ENCODE measurements at regions not wholly inside any gene's neighbourhood (a gene's known extent, or its start where the extent isn't known, plus 50 kb on each side); places are given as distances from the start of the nearest gene placed in this dataset.

DNA sequence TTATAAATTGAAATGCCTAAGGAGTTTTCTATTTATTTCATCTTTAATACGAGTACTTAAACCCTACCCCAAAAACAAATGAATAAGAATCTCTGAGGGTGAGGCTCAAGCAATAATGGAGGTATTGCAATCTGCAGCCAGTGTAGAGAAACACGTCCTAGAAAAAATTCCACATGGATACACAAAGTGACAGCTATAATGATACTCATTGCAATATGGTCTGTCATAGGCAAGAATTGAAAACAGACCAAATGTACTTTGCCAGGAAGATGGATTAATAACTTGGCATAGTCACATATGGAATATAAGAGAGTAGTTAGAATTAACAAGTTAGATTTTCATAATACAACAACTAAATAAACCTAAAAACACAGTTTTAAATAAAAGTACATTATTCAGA is 440.1 kb upstream of the STEAP1 start:
- TF ChIP-seq, protein P1, sequence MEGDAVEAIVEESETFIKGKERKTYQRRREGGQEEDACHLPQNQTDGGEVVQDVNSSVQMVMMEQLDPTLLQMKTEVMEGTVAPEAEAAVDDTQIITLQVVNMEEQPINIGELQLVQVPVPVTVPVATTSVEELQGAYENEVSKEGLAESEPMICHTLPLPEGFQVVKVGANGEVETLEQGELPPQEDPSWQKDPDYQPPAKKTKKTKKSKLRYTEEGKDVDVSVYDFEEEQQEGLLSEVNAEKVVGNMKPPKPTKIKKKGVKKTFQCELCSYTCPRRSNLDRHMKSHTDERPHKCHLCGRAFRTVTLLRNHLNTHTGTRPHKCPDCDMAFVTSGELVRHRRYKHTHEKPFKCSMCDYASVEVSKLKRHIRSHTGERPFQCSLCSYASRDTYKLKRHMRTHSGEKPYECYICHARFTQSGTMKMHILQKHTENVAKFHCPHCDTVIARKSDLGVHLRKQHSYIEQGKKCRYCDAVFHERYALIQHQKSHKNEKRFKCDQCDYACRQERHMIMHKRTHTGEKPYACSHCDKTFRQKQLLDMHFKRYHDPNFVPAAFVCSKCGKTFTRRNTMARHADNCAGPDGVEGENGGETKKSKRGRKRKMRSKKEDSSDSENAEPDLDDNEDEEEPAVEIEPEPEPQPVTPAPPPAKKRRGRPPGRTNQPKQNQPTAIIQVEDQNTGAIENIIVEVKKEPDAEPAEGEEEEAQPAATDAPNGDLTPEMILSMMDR (IDR thresholded peaks at IDR 0.05), result no peak
- TF ChIP-seq POLR2AphosphoS5 (IDR thresholded peaks at IDR 0.05) (no peak), POLR2A (IDR thresholded peaks at IDR 0.05; ENCODE audit: low read depth) (no peak), EP300 (IDR thresholded peaks at IDR 0.05) (no peak)

All from esophagus muscularis mucosa (tissue), 4 donors.